Mesenchymal stem cell (in vitro differentiated cells and primary cell): ENCODE measurements at regions not wholly inside any gene's neighbourhood (a gene's known extent, or its start where the extent isn't known, plus 50 kb on each side); places are given as distances from the start of the nearest gene placed in this dataset.

Experiments used
- DNase-seq: peaks from one replicate; pipeline ENCODE4 v3.0.0-alpha.2; 2013
- H2AFZ ChIP-seq: one replicate; pipeline ENCODE4 v1.6.1; 2013; ENCODE audit warnings: low read depth, mild to moderate bottlenecking, control low read depth, inconsistent platforms, low read length, moderate library complexity
- H2AK5ac ChIP-seq: 2 replicates; pipeline ENCODE4 v1.6.1; 2013; ENCODE audit warnings: low read length, moderate library complexity, mild to moderate bottlenecking, inconsistent platforms; ENCODE audit not compliant: severe bottlenecking
- H2BK120ac ChIP-seq: one replicate; pipeline ENCODE4 v1.6.1; 2013; ENCODE audit warnings: low read depth, mild to moderate bottlenecking, inconsistent platforms, low read length, moderate library complexity
- H2BK12ac ChIP-seq, 2 experiments: one replicate each; pipeline ENCODE4 v1.6.1; 2013; ENCODE audit warnings: inconsistent platforms in 2 of 2, low read length in 2 of 2, mild to moderate bottlenecking in 2 of 2, moderate library complexity in 2 of 2, control low read depth in 1 of 2
- H2BK15ac ChIP-seq: one replicate; pipeline ENCODE4 v1.6.1; 2013; ENCODE audit warnings: mild to moderate bottlenecking, low read depth, inconsistent platforms; ENCODE audit not compliant: poor library complexity, severe bottlenecking
- H2BK5ac ChIP-seq: 2 replicates; pipeline ENCODE4 v1.6.1; 2013; ENCODE audit warnings: low read depth, mild to moderate bottlenecking, low read length, control low read depth, inconsistent platforms; ENCODE audit not compliant: poor library complexity, severe bottlenecking
- H3K14ac ChIP-seq, 2 experiments: one replicate each; pipeline ENCODE4 v1.6.1; 2013; ENCODE audit warnings: inconsistent platforms in 2 of 2, low read length in 2 of 2, control low read depth in 1 of 2, mild to moderate bottlenecking in 1 of 2, moderate library complexity in 1 of 2
- H3K18ac ChIP-seq, 2 experiments: one replicate each; pipeline ENCODE4 v1.6.1; 2013; ENCODE audit warnings: inconsistent platforms in 2 of 2, low read length in 2 of 2, control low read depth in 1 of 2, low read depth in 1 of 2, mild to moderate bottlenecking in 1 of 2
- H3K23ac ChIP-seq, 2 experiments: one replicate each; pipeline ENCODE4 v1.6.1; 2013; ENCODE audit warnings: inconsistent platforms in 2 of 2, low read length in 2 of 2, mild to moderate bottlenecking in 2 of 2, moderate library complexity in 2 of 2, control low read depth in 1 of 2
- H3K27ac ChIP-seq: 2 replicates; pipeline ENCODE4 v1.5.1; 2013; ENCODE audit warnings: mild to moderate bottlenecking, moderate library complexity, low read length, control low read depth, inconsistent platforms; ENCODE audit not compliant: poor library complexity, severe bottlenecking
- H3K27me3 ChIP-seq, 2 experiments: 2 replicates each; pipeline versions ENCODE4 v1.6.1 to v1.7.0; 2013; ENCODE audit warnings: low read length in 2 of 2, mild to moderate bottlenecking in 2 of 2, moderate library complexity in 2 of 2, control low read depth in 1 of 2, inconsistent platforms in 1 of 2; ENCODE audit not compliant: control insufficient read depth in 1 of 2, insufficient read depth in 1 of 2
- H3K36me3 ChIP-seq, 2 experiments: 2 replicates each; pipeline versions ENCODE4 v1.6.1 to v1.7.0; 2013; ENCODE audit warnings: low read length in 2 of 2, control low read depth in 1 of 2, inconsistent platforms in 1 of 2, low read depth in 1 of 2, mild to moderate bottlenecking in 1 of 2; ENCODE audit not compliant: insufficient read depth in 2 of 2, control insufficient read depth in 1 of 2
- H3K4ac ChIP-seq, 2 experiments: one replicate each; pipeline ENCODE4 v1.6.1; 2013; ENCODE audit warnings: inconsistent platforms in 2 of 2, low read length in 2 of 2, mild to moderate bottlenecking in 2 of 2, moderate library complexity in 2 of 2, control low read depth in 1 of 2, low read depth in 1 of 2
- H3K4me1 ChIP-seq: 2 replicates; pipeline ENCODE4 v1.6.1; 2013; ENCODE audit warnings: low read depth, low read length, control low read depth; ENCODE audit not compliant: control insufficient read depth, insufficient read depth
- H3K4me2 ChIP-seq: 2 replicates; pipeline ENCODE4 v1.6.1; 2013; ENCODE audit warnings: low read length, mild to moderate bottlenecking, inconsistent platforms; ENCODE audit not compliant: poor library complexity, severe bottlenecking
- H3K4me3 ChIP-seq, 2 experiments: 2 replicates each; pipeline versions ENCODE4 v1.5.1 to v1.7.0; 2013; ENCODE audit warnings: low read length in 2 of 2, mild to moderate bottlenecking in 2 of 2, control low read depth in 1 of 2, low read depth in 1 of 2; ENCODE audit not compliant: insufficient read depth in 1 of 2
- H3K79me1 ChIP-seq: replicated peaks from 2 replicates; pipeline ENCODE4 v1.6.1; 2013; ENCODE audit warnings: mild to moderate bottlenecking, control low read depth, low read length, inconsistent platforms; ENCODE audit not compliant: poor library complexity, severe bottlenecking
- H3K9ac ChIP-seq: 2 replicates; pipeline ENCODE4 v1.7.0; 2013; ENCODE audit warnings: mild to moderate bottlenecking, low read length, moderate library complexity
- H3K9me3 ChIP-seq: 2 replicates; pipeline ENCODE4 v1.7.0; 2013; ENCODE audit warnings: mild to moderate bottlenecking, low read length; ENCODE audit not compliant: control insufficient read depth
- H4K8ac ChIP-seq: one replicate; pipeline ENCODE4 v1.6.1; 2013; ENCODE audit warnings: inconsistent platforms, mild to moderate bottlenecking, low read length, moderate library complexity
- H4K91ac ChIP-seq: one replicate; pipeline ENCODE4 v1.6.1; 2013; ENCODE audit warnings: mild to moderate bottlenecking, low read length, inconsistent platforms
- WGBS: methylation state at CpG from one replicate; pipeline ENCODE4 v1.1.7; 2013; ENCODE audit warnings: mixed read lengths; 5-methylcytosine and 5-hydroxymethylcytosine counted together

DNA sequence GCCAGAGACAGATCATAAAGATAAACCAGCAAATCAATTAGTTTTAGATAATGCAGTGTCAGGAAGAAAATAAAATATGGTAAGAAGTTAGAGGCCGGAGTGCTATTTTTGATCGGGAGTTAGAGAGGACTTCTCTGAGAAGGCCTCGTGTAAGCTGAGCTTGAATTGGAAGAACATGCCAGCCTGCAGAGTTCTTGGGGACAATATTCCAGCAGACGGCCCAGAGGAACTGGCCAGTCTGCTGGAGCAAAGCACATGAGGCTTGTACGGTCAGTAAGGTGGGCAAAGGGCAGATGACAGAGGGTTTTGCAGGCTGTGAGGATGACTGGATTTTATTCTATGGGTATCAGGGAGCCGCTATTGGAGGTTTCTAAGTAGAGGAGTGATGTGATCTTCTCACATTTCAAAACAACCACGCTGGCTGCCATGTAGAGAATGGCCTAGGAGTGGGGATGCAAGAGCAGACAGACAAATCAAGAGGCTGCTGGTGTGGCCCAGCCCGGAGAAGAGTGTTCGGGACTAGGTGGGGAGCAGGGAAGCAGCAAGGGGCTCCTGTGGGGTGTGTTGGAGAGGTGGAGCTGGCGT lies 84.0 kb downstream of the HES1 start:
- Histone ChIP-seq H3K79me1 (no peaks in the 10 kb centered on the region), H2AK5ac (no peak overlapping the region), H2BK12ac (no peak overlapping the region), H3K27me3 (peaks cover 47 to 79% of the 10 kb centered on the region in 2 experiments), H3K23ac (no peak overlapping the region), H4K91ac (no peak overlapping the region), H3K27ac (no peak overlapping the region), H2BK5ac (no peak overlapping the region), H3K4me2 (no peak overlapping the region), H3K9me3 (no peaks in the 10 kb centered on the region), H2AFZ (no peak overlapping the region), H2BK120ac (no peak overlapping the region), H3K36me3 (no peaks in the 10 kb centered on the region), H3K4ac (no peak overlapping the region), H3K18ac (no peak overlapping the region), H2BK15ac (no peak overlapping the region), H4K8ac (no peak overlapping the region), H3K4me3 (no peak overlapping the region), H3K14ac (no peak overlapping the region), H3K4me1 (no peaks in the 10 kb centered on the region), H3K9ac (no peak overlapping the region)
- DNase-seq = no peak
- whole genome bisulfite sequencing = 91% methylated on average over 10 of the region's 10 CpGs

DNA sequence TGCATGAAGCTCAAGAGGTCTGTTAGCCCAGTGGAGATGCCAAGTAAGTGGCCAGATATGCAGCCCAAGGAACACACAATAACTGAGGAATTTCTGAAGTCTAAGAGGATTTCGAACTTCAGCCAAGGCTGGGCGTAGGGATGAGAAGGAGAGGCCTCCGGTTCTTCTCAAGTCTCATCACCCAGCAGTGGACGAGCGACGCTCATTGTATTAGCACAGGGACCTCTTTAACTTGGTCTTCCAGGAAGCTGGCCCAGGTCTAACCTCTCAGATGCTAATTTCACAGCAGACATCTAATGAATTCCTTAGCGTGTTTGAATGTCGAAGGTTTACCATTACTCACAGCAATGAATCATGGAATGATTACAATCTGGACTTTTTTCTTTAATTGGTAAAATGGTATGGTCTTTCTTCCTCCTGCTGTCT lies 85.0 kb downstream of the HES1 start:
- no peak for DNase-seq
- H3K23ac ChIP-seq = no peak overlapping the region
- H3K4me1 ChIP-seq = no peaks in the 10 kb centered on the region
- H2BK120ac ChIP-seq = no peak overlapping the region
- no peak overlapping the region for H2BK15ac ChIP-seq
- H3K18ac ChIP-seq = peak overlapping the region in 1 of 2 experiments; percentile 7
- H2BK5ac ChIP-seq = no peak overlapping the region
- H2AK5ac ChIP-seq = no peak overlapping the region
- no peak overlapping the region for H4K91ac ChIP-seq
- H3K4me3 ChIP-seq = no peak overlapping the region
- 95% methylated on average over 6 of the region's 8 CpGs for WGBS
- H3K4me2 ChIP-seq = no peak overlapping the region
- H4K8ac ChIP-seq = no peak overlapping the region
- no peak overlapping the region for H3K27ac ChIP-seq
- H3K4ac ChIP-seq = no peak overlapping the region
- H3K27me3 ChIP-seq = peaks cover 57 to 81% of the 10 kb centered on the region in 2 experiments
- H3K79me1 ChIP-seq = no peaks in the 10 kb centered on the region
- H3K36me3 ChIP-seq = no peaks in the 10 kb centered on the region
- H2BK12ac ChIP-seq = no peak overlapping the region
- no peak overlapping the region for H2AFZ ChIP-seq
- no peak overlapping the region for H3K14ac ChIP-seq
- H3K9me3 ChIP-seq = no peaks in the 10 kb centered on the region
- no peak overlapping the region for H3K9ac ChIP-seq

DNA sequence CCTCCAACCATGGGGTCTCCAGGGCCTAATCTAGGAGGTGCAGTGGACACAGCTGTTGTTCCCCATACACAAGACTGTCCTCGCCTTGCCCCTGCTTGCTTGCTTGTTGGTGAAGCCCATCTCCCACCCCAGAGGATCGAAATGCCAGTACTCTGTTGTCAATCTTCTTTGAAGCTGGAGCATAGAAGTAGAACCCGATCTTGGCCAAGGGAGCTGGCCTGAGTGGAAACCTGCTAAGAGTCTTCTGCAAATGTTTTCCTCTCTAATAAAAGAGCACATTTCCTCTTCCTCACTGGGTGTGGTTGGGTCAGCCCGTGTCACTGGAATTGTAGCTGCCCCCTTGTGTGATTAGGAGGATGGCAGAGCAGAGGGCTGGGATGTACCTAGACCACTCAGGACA lies 85.4 kb downstream of the HES1 start:
- H3K9me3 ChIP-seq = no peaks in the 10 kb centered on the region
- no peak overlapping the region for H4K8ac ChIP-seq

DNA sequence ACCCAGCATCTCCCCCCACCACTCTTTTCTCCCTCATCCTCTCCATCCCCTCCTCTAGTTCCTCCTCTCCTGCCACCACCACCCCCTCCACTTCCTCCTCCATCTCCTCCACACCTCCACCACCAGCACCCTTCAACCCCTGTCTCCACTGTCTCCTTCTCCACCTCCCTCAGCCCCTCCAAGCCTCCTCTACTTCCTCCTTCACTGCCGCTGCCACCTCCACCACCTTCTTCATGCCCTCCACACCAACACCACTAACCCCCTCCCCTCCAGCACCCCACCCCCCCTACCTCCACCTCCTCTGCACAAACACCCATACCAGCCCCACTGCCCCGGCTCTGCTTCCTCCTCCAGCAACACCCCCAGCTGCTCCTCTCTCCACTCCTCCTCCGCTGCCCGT lies 88.0 kb downstream of the HES1 start:
- Histone ChIP-seq H4K91ac (no peak overlapping the region), H3K4me2 (no peak overlapping the region), H2BK12ac (no peak overlapping the region), H2AK5ac (no peak overlapping the region), H3K79me1 (no peaks in the 10 kb centered on the region), H3K4me3 (no peak overlapping the region), H3K36me3 (no peaks in the 10 kb centered on the region), H3K4me1 (no peaks in the 10 kb centered on the region), H3K14ac (no peak overlapping the region), H2AFZ (no peak overlapping the region), H3K23ac (no peak overlapping the region), H2BK5ac (no peak overlapping the region), H2BK120ac (no peak overlapping the region), H3K4ac (no peak overlapping the region), H3K9me3 (no peaks in the 10 kb centered on the region), H2BK15ac (no peak overlapping the region), H3K9ac (no peak overlapping the region), H4K8ac (no peak overlapping the region), H3K27me3 (peaks cover 71 to 74% of the 10 kb centered on the region in 2 experiments), H3K18ac (no peak overlapping the region), H3K27ac (no peak overlapping the region)
- WGBS = 97% methylated on average over 4 of the region's 4 CpGs
- DNase-seq = no peak

More for the DNA sequence above, 85.4 kb downstream of the HES1 start:
- H3K4ac ChIP-seq = no peak overlapping the region
- H3K23ac ChIP-seq = no peak overlapping the region
- no peak overlapping the region for H3K4me2 ChIP-seq
- no peak overlapping the region for H3K27ac ChIP-seq
- no peak overlapping the region for H2BK120ac ChIP-seq
- no peak for DNase-seq
- no peak overlapping the region for H3K18ac ChIP-seq
- H3K14ac ChIP-seq = no peak overlapping the region
- no peak overlapping the region for H2BK5ac ChIP-seq
- H3K9ac ChIP-seq = no peak overlapping the region
- H3K4me1 ChIP-seq = no peaks in the 10 kb centered on the region
- peaks cover 61 to 82% of the 10 kb centered on the region in 2 experiments for H3K27me3 ChIP-seq
- H2AK5ac ChIP-seq = no peak overlapping the region
- H4K91ac ChIP-seq = no peak overlapping the region
- no peak overlapping the region for H3K4me3 ChIP-seq
- no peaks in the 10 kb centered on the region for H3K36me3 ChIP-seq
- 90% methylated on average over 4 of the region's 4 CpGs for WGBS
- no peak overlapping the region for H2BK12ac ChIP-seq
- no peak overlapping the region for H2AFZ ChIP-seq
- H3K79me1 ChIP-seq = no peaks in the 10 kb centered on the region
- H2BK15ac ChIP-seq = no peak overlapping the region
